ENCODE measurements at regions not wholly inside any gene's neighbourhood (a gene's known extent, or its start where the extent isn't known, plus 50 kb on each side); places are given as distances from the start of the nearest gene placed in this dataset.
"Not testable (repeated sequence)": the region's sequence is repeated elsewhere in the genome, so short reads cannot be mapped to it uniquely, and the experiment has no call there.

DNA sequence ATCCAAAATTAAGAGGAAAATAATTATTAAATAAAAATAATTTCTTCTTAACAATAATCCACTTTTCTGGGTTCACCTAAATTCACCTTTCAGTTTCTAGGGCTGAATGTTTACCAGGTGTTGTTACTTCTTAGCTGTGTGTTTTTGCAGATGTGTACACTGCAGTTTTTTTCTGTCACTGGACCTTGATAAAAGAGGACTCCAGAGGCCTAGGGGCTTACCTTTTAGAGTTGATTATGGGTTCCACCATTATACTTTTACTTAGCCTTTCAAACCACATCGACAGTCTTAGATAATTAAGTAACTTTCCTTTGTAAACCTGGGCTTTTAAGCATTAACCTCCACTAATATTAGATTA is 766.5 kb downstream of the BCKDHB start:
- no peak for DNase-seq (ENCODE audit: low spot score)
- TF ChIP-seq, protein P1, sequence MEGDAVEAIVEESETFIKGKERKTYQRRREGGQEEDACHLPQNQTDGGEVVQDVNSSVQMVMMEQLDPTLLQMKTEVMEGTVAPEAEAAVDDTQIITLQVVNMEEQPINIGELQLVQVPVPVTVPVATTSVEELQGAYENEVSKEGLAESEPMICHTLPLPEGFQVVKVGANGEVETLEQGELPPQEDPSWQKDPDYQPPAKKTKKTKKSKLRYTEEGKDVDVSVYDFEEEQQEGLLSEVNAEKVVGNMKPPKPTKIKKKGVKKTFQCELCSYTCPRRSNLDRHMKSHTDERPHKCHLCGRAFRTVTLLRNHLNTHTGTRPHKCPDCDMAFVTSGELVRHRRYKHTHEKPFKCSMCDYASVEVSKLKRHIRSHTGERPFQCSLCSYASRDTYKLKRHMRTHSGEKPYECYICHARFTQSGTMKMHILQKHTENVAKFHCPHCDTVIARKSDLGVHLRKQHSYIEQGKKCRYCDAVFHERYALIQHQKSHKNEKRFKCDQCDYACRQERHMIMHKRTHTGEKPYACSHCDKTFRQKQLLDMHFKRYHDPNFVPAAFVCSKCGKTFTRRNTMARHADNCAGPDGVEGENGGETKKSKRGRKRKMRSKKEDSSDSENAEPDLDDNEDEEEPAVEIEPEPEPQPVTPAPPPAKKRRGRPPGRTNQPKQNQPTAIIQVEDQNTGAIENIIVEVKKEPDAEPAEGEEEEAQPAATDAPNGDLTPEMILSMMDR (IDR thresholded peaks at IDR 0.05; ENCODE audit: extremely low read depth, missing control alignments): no peak

DNA sequence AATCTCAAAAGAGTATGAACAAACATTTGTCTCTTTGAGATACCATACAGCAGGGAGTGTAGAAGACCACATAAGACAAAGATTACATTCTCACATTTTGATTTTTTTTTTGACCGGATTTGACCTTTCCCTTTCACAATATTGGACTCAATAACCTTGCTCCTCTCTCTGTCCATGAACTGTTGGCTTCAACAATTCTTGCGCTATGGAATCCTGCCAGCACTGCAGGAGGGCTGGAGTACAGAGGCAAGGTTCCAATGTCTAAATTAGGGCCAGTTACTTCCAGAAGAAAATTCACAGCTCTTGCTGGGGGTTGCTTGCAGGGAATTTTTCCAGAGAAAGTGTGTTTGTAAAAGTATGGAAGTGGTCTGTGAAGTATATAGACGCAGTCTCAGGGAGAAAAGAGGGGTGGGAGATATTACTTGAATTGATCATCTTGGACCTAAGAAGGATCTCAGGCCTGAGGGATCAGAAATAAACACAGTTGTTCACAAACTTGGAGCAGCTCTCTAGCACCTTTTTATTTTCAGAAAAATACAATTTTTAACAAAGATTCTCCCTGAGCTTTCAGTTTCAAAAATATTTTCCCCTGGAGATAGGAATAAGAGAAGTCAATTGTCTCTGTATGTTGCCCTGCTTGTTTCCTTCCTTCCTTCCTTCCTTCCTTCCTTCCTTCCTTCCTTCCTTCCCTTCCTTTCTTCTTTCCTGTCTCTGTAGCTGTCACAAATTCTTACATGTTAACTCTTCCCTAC is 765.9 kb downstream of the BCKDHB start:
- no peak for DNase-seq (ENCODE audit: low spot score)
- TF ChIP-seq, protein P1 (IDR thresholded peaks at IDR 0.05; ENCODE audit: extremely low read depth, missing control alignments): no peak

DNA sequence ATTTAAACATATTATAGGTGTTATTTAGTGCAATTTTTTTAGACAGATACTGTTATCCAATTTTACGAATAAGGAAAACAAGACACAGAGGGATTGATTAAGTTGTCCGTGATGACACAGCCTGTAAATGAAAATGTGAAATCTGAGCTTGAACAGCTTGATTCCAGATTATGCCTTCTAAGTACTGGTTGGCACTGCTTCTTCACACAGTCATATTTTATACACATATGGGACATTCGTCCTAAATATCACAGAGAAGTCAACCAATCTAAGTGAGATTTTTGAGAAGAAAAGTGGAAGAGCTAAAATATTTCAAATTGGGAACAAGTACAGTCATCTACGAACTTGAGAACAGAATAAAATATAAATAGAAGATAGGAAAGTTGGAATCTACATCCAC is 756.3 kb downstream of the BCKDHB start:
- DNase-seq (ENCODE audit: low spot score): no peak
- TF ChIP-seq, protein P1 (IDR thresholded peaks at IDR 0.05; ENCODE audit: extremely low read depth, missing control alignments): no peak

DNA sequence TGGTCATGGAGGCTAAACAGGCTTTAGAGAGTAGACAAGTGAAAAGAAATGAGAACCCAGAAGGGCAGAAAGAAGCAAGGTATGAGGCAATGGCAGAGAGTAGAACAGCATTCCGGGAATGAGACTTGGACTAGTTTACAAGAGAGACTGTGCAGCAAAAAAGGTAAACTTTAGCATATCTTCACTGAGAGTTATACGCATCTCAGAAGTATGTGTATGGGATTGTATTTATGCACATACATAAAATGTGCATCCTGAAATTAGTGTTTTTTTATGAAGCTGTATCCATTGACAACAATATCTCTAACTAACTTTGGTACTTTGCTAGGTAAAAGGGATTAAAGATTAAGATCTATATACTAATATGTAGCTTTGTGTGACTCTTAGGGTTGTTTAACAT is 753.6 kb downstream of the BCKDHB start:
- DNase-seq (ENCODE audit: low spot score): no peak
- TF ChIP-seq, protein P1 (IDR thresholded peaks at IDR 0.05; ENCODE audit: extremely low read depth, missing control alignments): no peak

DNA sequence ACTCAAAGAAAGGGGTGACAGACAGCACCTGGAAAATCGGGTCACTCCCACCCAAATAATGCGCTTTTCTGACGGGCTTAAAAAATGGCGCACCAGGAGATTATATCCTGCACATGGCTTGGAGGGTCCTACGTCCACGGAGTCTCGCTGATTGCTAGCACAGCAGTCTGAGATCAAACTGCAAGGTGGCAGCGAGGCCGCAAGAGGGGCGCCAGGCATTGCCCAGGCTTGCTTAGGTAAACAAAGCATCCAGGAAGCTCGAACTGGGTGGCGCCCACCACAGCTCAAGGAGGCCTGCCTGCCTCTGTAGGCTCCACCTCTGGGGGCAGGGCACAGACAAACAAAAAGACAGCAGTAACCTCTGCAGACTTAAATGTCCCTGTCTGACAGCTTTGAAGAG is 741.5 kb downstream of the BCKDHB start:
- not testable (repeated sequence) for DNase-seq (ENCODE audit: low spot score)

DNA sequence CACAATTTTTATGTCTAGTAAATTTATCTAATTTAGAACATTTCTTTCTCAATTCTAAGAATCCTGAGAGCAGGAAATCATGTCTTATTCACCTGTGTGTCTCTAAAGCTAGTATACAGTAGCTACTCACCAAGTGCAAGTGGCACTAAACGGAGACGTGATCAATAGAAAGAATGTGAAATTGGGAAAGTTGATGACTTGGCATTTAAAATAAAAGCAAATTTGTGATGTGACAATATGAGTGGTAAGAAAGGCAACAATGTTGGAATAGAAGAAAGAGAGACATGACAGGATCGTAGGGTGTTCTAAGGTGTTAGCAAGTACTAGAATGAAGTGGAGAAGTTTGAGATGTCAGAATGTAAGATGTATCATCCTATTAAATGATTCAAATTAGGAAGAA is 725.9 kb downstream of the BCKDHB start:
- no peak for DNase-seq (ENCODE audit: low spot score)
- TF ChIP-seq, protein P1 (IDR thresholded peaks at IDR 0.05; ENCODE audit: extremely low read depth, missing control alignments): no peak

DNA sequence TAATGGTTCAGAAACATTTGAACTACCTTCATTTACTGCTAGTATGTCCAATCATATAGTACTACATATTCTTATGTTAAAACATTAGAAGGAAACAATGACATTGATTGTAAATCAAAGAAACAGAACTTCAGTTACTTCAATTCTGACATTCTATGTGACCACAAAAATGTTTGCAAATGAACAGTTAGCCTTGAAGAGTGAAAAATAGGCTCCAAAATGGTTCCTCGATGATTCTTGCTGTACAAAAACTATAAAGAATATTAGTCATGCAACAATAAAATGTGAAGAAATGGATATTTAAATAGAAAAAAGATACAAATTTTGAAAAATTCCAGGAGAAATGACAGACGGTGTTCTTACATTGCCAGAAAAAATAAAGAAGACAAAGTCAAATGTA is 686.9 kb downstream of the BCKDHB start:
- TF ChIP-seq, protein P1 (IDR thresholded peaks at IDR 0.05; ENCODE audit: extremely low read depth, missing control alignments): no peak
- no peak for DNase-seq (ENCODE audit: low spot score)

DNA sequence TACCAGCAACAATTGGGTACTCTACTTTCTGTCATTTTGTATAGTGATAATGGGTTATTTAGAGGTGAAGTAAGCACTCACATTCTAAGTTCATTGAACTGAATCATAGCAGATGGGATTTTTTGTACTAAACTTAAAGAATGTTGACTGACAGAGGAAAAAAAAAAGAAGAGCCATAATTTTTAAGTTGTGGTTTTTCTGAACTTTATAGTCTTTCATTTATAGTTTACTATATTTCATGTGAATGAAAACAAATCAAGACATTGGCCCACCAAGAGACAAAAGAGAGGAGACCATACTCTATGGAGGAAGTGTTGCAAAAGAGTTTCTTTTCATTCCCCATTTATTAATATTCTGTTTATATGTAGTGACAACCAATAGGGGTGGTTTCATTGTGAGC is 685.7 kb downstream of the BCKDHB start:
- no peak for DNase-seq (ENCODE audit: low spot score)
- TF ChIP-seq, protein P1 (IDR thresholded peaks at IDR 0.05; ENCODE audit: extremely low read depth, missing control alignments): no peak

All from GM20000 (cell line).